Glutamatergic neuron (in vitro differentiated cells): ENCODE measurements at regions not wholly inside any gene's neighbourhood (a gene's known extent, or its start where the extent isn't known, plus 50 kb on each side); places are given as distances from the start of the nearest gene placed in this dataset.
A peak's percentile ranks its signal among the peaks of the same experiment; 100 is the strongest.

Experiments used
- DNase-seq: peaks from one replicate; pipeline ENCODE4 v3.0.0; 2022
- H3K27ac Mint-ChIP-seq: one replicate; pipeline ENCODE4 v1.8.0; 2020; ENCODE audit warnings: mild to moderate bottlenecking, mixed read lengths, inconsistent platforms; ENCODE audit not compliant: unreplicated experiment
- H3K27me3 Mint-ChIP-seq: one replicate; pipeline ENCODE4 v1.8.0; 2020; ENCODE audit warnings: mild to moderate bottlenecking, moderate library complexity, mixed read lengths, inconsistent platforms; ENCODE audit not compliant: unreplicated experiment
- H3K36me3 Mint-ChIP-seq: one replicate; pipeline ENCODE4 v1.8.0; 2020; ENCODE audit warnings: mild to moderate bottlenecking, mixed read lengths, inconsistent platforms; ENCODE audit not compliant: unreplicated experiment
- H3K4me1 Mint-ChIP-seq: one replicate; pipeline ENCODE4 v1.8.0; 2020; ENCODE audit warnings: mild to moderate bottlenecking, low read depth, mixed read lengths, inconsistent platforms; ENCODE audit not compliant: unreplicated experiment
- H3K4me3 Mint-ChIP-seq: one replicate; pipeline ENCODE4 v1.8.0; 2020; ENCODE audit warnings: mild to moderate bottlenecking, mixed read lengths, inconsistent platforms; ENCODE audit not compliant: unreplicated experiment
- H3K9me3 Mint-ChIP-seq: one replicate; pipeline ENCODE4 v1.8.0; 2020; ENCODE audit warnings: mild to moderate bottlenecking, moderate library complexity, mixed read lengths, inconsistent platforms; ENCODE audit not compliant: unreplicated experiment
- TF ChIP-seq, protein P1 (sequence below): fragments of 200-600 bp; sonication (generic); IDR thresholded peaks from one replicate; pipeline ENCODE4 v1.5.0; 2021; ENCODE audit not compliant: partially characterized antibody, unreplicated experiment

DNA sequence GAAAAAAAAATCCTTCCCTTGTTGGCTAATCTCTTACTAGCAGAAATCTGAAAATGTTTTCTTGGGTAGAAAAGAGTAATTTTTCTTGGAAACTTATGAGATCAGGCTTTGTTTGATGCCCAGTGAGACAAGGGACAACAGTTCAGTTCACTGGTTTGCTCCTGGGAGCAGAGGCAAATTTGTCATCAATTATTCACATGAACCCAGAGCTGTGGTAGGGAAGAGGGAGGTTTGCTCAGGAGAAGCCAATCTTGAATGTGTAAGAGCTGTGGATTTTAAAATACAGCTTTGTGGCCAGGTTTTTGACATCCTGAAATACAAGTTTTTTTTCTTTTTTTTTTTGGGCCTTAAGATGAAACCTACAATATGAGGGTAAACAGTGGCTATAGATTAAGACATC, 426.6 kb downstream of the ATP23 start:
- peaks cover 3% of the 10 kb centered on the region for H3K9me3 Mint-ChIP-seq
- peak overlapping the region; percentile 24 for H3K27ac Mint-ChIP-seq
- peaks cover 12% of the 10 kb centered on the region for H3K4me1 Mint-ChIP-seq

GRCh38 chr12:58369576-58369975, 428.2 kb downstream of the ATP23 start:
- H3K4me3 Mint-ChIP-seq = no peak overlapping the region
- DNase-seq = no peak
- peaks cover 12% of the 10 kb centered on the region for H3K4me1 Mint-ChIP-seq
- no peak overlapping the region for H3K27ac Mint-ChIP-seq
- peaks cover 3% of the 10 kb centered on the region for H3K9me3 Mint-ChIP-seq
- no peaks in the 10 kb centered on the region for H3K36me3 Mint-ChIP-seq
- no peaks in the 10 kb centered on the region for H3K27me3 Mint-ChIP-seq
- TF ChIP-seq, protein P1, sequence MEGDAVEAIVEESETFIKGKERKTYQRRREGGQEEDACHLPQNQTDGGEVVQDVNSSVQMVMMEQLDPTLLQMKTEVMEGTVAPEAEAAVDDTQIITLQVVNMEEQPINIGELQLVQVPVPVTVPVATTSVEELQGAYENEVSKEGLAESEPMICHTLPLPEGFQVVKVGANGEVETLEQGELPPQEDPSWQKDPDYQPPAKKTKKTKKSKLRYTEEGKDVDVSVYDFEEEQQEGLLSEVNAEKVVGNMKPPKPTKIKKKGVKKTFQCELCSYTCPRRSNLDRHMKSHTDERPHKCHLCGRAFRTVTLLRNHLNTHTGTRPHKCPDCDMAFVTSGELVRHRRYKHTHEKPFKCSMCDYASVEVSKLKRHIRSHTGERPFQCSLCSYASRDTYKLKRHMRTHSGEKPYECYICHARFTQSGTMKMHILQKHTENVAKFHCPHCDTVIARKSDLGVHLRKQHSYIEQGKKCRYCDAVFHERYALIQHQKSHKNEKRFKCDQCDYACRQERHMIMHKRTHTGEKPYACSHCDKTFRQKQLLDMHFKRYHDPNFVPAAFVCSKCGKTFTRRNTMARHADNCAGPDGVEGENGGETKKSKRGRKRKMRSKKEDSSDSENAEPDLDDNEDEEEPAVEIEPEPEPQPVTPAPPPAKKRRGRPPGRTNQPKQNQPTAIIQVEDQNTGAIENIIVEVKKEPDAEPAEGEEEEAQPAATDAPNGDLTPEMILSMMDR = no peak

More for the DNA sequence above, 426.6 kb downstream of the ATP23 start:
- DNase-seq = no peak
- Mint-ChIP-seq H3K27me3 (no peaks in the 10 kb centered on the region), H3K4me3 (peak overlapping the region; percentile 30), H3K36me3 (no peaks in the 10 kb centered on the region)
- TF ChIP-seq, protein P1 = no peak

- H3K36me3 Mint-ChIP-seq = no peaks in the 10 kb centered on the region
- DNase-seq = no peak
- peaks cover 2% of the 10 kb centered on the region for H3K4me1 Mint-ChIP-seq
- no peaks in the 10 kb centered on the region for H3K9me3 Mint-ChIP-seq
- H3K27ac Mint-ChIP-seq = no peak overlapping the region
- no peaks in the 10 kb centered on the region for H3K27me3 Mint-ChIP-seq
- H3K4me3 Mint-ChIP-seq = no peak overlapping the region
- TF ChIP-seq, protein P1 = no peak
These were observed 430.9 kb downstream of the ATP23 start for GRCh38 chr12:58372298-58372697.

GRCh38 chr12:58378028-58378427, 436.7 kb downstream of the ATP23 start:
- Mint-ChIP-seq H3K9me3 (no peaks in the 10 kb centered on the region), H3K4me3 (no peak overlapping the region), H3K27ac (no peak overlapping the region), H3K27me3 (no peaks in the 10 kb centered on the region), H3K4me1 (no peaks in the 10 kb centered on the region), H3K36me3 (no peaks in the 10 kb centered on the region)
- no peak for DNase-seq
- TF ChIP-seq, protein P1 = no peak

DNA sequence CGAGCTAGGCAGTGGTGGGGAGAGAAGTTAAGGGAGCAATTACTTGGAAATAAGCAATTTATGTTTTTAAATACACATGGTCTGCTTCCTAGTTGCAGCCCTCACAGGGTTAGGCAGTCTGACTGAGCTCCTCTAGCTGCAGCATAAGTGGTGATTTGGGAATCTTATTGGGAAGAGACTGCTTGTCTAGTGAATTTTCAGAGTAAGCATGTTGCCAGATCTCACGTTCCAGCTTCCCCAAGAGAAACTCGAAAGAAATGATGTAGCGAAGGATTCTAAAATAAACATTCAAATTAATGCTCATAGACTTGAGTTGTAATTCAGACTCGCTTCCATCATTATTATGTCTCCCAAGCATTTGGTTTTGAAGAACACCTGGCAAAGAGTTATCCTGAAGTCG, 440.2 kb downstream of the ATP23 start:
- H3K4me3 Mint-ChIP-seq = no peak overlapping the region
- TF ChIP-seq, protein P1 = no peak

More for the DNA sequence above, 440.2 kb downstream of the ATP23 start:
- no peaks in the 10 kb centered on the region for H3K27me3 Mint-ChIP-seq
- no peak for DNase-seq
- no peaks in the 10 kb centered on the region for H3K9me3 Mint-ChIP-seq
- no peak overlapping the region for H3K27ac Mint-ChIP-seq
- H3K36me3 Mint-ChIP-seq = no peaks in the 10 kb centered on the region
- H3K4me1 Mint-ChIP-seq = no peaks in the 10 kb centered on the region
